ENCODE measurements at regions not wholly inside any gene's neighbourhood (a gene's known extent, or its start where the extent isn't known, plus 50 kb on each side); places are given as distances from the start of the nearest gene placed in this dataset.

DNA sequence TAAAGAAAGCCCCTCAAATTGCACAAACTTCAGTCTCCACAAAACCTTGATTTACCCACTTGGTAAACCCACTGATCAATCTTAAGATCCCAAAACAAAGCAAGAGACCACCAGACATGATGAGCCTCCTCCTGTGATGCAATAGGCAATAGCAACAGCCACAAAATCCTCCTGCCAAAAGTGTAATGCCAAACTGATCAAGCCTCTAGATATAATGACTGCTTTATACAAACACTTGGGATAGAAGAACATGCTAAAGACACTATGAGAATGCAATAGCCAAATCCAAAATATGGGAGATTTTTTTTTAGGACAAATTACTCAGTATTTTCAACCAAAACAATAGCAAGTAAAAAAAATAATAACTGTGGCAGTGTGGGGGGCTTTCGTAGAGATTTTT lies 64.9 kb upstream of the PTGFRN start:
- TF ChIP-seq CTCF (IDR thresholded peaks at IDR 0.05; ENCODE audit: poor library complexity) (no peak), EZH2 (IDR thresholded peaks at IDR 0.05; ENCODE audit: borderline replicate concordance) (no peak), EZH2phosphoT487 (IDR thresholded peaks at IDR 0.05; ENCODE audit: low read depth, severe bottlenecking, unreplicated experiment) (no peak)
